ENCODE measurements at regions not wholly inside any gene's neighbourhood (a gene's known extent, or its start where the extent isn't known, plus 50 kb on each side); places are given as distances from the start of the nearest gene placed in this dataset.

- TF ChIP-seq CTCF (IDR thresholded peaks at IDR 0.05) = no peak
- TF ChIP-seq POLR2AphosphoS5 (IDR thresholded peaks at IDR 0.05) = no peak
- TF ChIP-seq POLR2A (IDR thresholded peaks at IDR 0.05) = no peak
- no peak for TF ChIP-seq EP300 (IDR thresholded peaks at IDR 0.05)
- peaks cover 4% of the 10 kb centered on the region for H3K4me1 ChIP-seq
- no peak overlapping the region for H3K4me3 ChIP-seq
- H3K27me3 ChIP-seq = no peaks in the 10 kb centered on the region
- no peak overlapping the region for H3K27ac ChIP-seq
- no peaks in the 10 kb centered on the region for H3K9me3 ChIP-seq
- no peak for DNase-seq (ENCODE audit: low spot score in 2 of 2)
- 79% methylated on average over 4 of the region's 4 CpGs for WGBS
- no peaks in the 10 kb centered on the region for H3K36me3 ChIP-seq
These were observed 398.0 kb downstream of the ADRA2A start for GRCh38 chr10:111474786-111475185.

GRCh38 chr10:111475720-111476119, 398.9 kb downstream of the ADRA2A start:
- 62% methylated on average over 4 of the region's 4 CpGs for WGBS
- no peaks in the 10 kb centered on the region for H3K36me3 ChIP-seq

GRCh38 chr10:111478651-111479050, 401.8 kb downstream of the ADRA2A start:
- H3K4me3 ChIP-seq = no peak overlapping the region
- TF ChIP-seq POLR2AphosphoS5 (IDR thresholded peaks at IDR 0.05) (no peak), EP300 (IDR thresholded peaks at IDR 0.05) (no peak), POLR2A (IDR thresholded peaks at IDR 0.05) (no peak), CTCF (IDR thresholded peaks at IDR 0.05) (no peak)
- WGBS = 77% methylated on average over 3 of the region's 3 CpGs
- no peaks in the 10 kb centered on the region for H3K27me3 ChIP-seq
- H3K9me3 ChIP-seq = no peaks in the 10 kb centered on the region
- H3K4me1 ChIP-seq = no peaks in the 10 kb centered on the region
- no peak for DNase-seq (ENCODE audit: low spot score in 2 of 2)
- no peaks in the 10 kb centered on the region for H3K36me3 ChIP-seq
- no peak overlapping the region for H3K27ac ChIP-seq

More at GRCh38 chr10:111475720-111476119, 398.9 kb downstream of the ADRA2A start:
- H3K27me3 ChIP-seq = no peaks in the 10 kb centered on the region
- DNase-seq (ENCODE audit: low spot score in 2 of 2) = no peak
- H3K4me1 ChIP-seq = peaks cover 4% of the 10 kb centered on the region
- H3K27ac ChIP-seq = no peak overlapping the region
- no peaks in the 10 kb centered on the region for H3K9me3 ChIP-seq
- TF ChIP-seq POLR2AphosphoS5 (IDR thresholded peaks at IDR 0.05) (no peak), POLR2A (IDR thresholded peaks at IDR 0.05) (no peak), CTCF (IDR thresholded peaks at IDR 0.05) (no peak), EP300 (IDR thresholded peaks at IDR 0.05) (no peak)
- no peak overlapping the region for H3K4me3 ChIP-seq

GRCh38 chr10:111479966-111480365, 403.1 kb downstream of the ADRA2A start:
- Histone ChIP-seq H3K4me3 (no peak overlapping the region), H3K27me3 (no peaks in the 10 kb centered on the region), H3K36me3 (no peaks in the 10 kb centered on the region), H3K9me3 (no peaks in the 10 kb centered on the region), H3K4me1 (no peaks in the 10 kb centered on the region), H3K27ac (no peak overlapping the region)
- DNase-seq (ENCODE audit: low spot score in 2 of 2) = no peak
- TF ChIP-seq POLR2AphosphoS5 (IDR thresholded peaks at IDR 0.05) = no peak
- TF ChIP-seq EP300 (IDR thresholded peaks at IDR 0.05) = no peak
- no peak for TF ChIP-seq CTCF (IDR thresholded peaks at IDR 0.05)
- 88% methylated on average over 2 of the region's 2 CpGs for WGBS

GRCh38 chr10:111481261-111481826, 404.5 kb downstream of the ADRA2A start:
- Histone ChIP-seq H3K9me3 (no peaks in the 10 kb centered on the region), H3K27ac (no peak overlapping the region), H3K4me1 (no peaks in the 10 kb centered on the region), H3K36me3 (no peaks in the 10 kb centered on the region), H3K4me3 (no peak overlapping the region), H3K27me3 (no peaks in the 10 kb centered on the region)
- WGBS = 52% methylated on average over 4 of the region's 5 CpGs
- TF ChIP-seq POLR2AphosphoS5 (IDR thresholded peaks at IDR 0.05) (no peak), EP300 (IDR thresholded peaks at IDR 0.05) (no peak), POLR2A (IDR thresholded peaks at IDR 0.05) (no peak), CTCF (IDR thresholded peaks at IDR 0.05) (no peak)
- no peak for DNase-seq (ENCODE audit: low spot score in 2 of 2)
